ENCODE measurements at regions not wholly inside any gene's neighbourhood (a gene's known extent, or its start where the extent isn't known, plus 50 kb on each side); places are given as distances from the start of the nearest gene placed in this dataset.

- ATAC-seq: no peak
- no peak overlapping the region for H3K9ac ChIP-seq (ENCODE audit: low read length)
- POLR2A ChIA-PET: no interaction called here
- H3K79me2 ChIP-seq (ENCODE audit: insufficient read depth, low read length): no peaks in the 10 kb centered on the region
- no peaks in the 10 kb centered on the region for H3K36me3 ChIP-seq (ENCODE audit: control insufficient read depth in 1 of 2, insufficient read depth in 2 of 2, low read length in 2 of 2)
- no peaks in the 10 kb centered on the region for H3K9me2 ChIP-seq (ENCODE audit: insufficient read depth)
- TF ChIP-seq POLR2AphosphoS5 (IDR thresholded peaks at IDR 0.05; ENCODE audit: low read depth, low read length) (no peak), CBX3 (IDR thresholded peaks at IDR 0.05; ENCODE audit: low read depth) (no peak), SIN3A (IDR thresholded peaks at IDR 0.05; ENCODE audit: low read depth) (no peak), CEBPB (IDR thresholded peaks at IDR 0.05; ENCODE audit: low read depth) (no peak), EZH2 (IDR thresholded peaks at IDR 0.05) (no peak)
- DNase-seq (ENCODE audit: low read depth, low spot score): no peak
- H3K4me1 ChIP-seq (ENCODE audit: control insufficient read depth in 1 of 2, insufficient read depth in 2 of 2, low read length in 2 of 2): no peaks in the 10 kb centered on the region
- H2AFZ ChIP-seq (ENCODE audit: low read depth, low read length, poor library complexity, severe bottlenecking): no peak overlapping the region
- no peaks in the 10 kb centered on the region for H4K20me1 ChIP-seq (ENCODE audit: insufficient read depth)
- CTCF ChIA-PET: no interaction called here
- BruUV-seq (replicated peaks): no TSS peak
- no peak overlapping the region for H3K27ac ChIP-seq (ENCODE audit: low read depth, low read length)
- H3K9me3 ChIP-seq (ENCODE audit: control insufficient read depth in 1 of 2, insufficient read depth in 1 of 2, low read depth in 1 of 2, low read length in 2 of 2): peaks cover 0 to 9% of the 10 kb centered on the region in 2 experiments; a peak in 1 of 4 replicates
- no peaks in the 10 kb centered on the region for H3K27me3 ChIP-seq (ENCODE audit: insufficient read depth, low read length)
- intact Hi-C loops (cut with micrococcal nuclease): no loop called here
- RAD21 ChIA-PET (ENCODE audit: low non-redundant PET in 1 of 2, low total read pairs in 2 of 2, uncharacterized antibody in 2 of 2, unreplicated experiment in 2 of 2): no interaction called here
- H3K4me2 ChIP-seq (ENCODE audit: low read length): no peak overlapping the region
- H3K4me3 ChIP-seq (replicated peaks in 1 of 2; ENCODE audit: low read depth in 1 of 2, low read length in 2 of 2): no peak overlapping the region
These were observed 232.0 kb upstream of the ZBED5 start for GRCh38 chr11:11089805-11090204.

GRCh38 chr11:11086979-11087378 is 229.1 kb upstream of the ZBED5 start:
- no peak overlapping the region for H3K9ac ChIP-seq (ENCODE audit: low read length)
- no TSS peak for BruUV-seq (replicated peaks)
- TF ChIP-seq RAD21 (IDR thresholded peaks at IDR 0.05; ENCODE audit: low read depth): no peak
- no peak for TF ChIP-seq TCF7L2 (IDR thresholded peaks at IDR 0.05; ENCODE audit: borderline replicate concordance, extremely low read depth, insufficient read depth, insufficient read length)
- no peak for TF ChIP-seq YY1 (IDR thresholded peaks at IDR 0.05; ENCODE audit: extremely low read depth, insufficient replicate concordance, low read depth, low read length)
- no peak for TF ChIP-seq SP1 (IDR thresholded peaks at IDR 0.05; ENCODE audit: low read depth)
- TF ChIP-seq SIN3A (IDR thresholded peaks at IDR 0.05; ENCODE audit: low read depth): no peak
- TF ChIP-seq JUND (IDR thresholded peaks at IDR 0.05): no peak
- no peak for TF ChIP-seq REST (IDR thresholded peaks at IDR 0.05; ENCODE audit: low read depth)
- no peak for TF ChIP-seq POLR2AphosphoS5 (IDR thresholded peaks at IDR 0.05; ENCODE audit: low read depth, low read length)
- TF ChIP-seq MAX (IDR thresholded peaks at IDR 0.05): no peak
- TF ChIP-seq POLR2A (IDR thresholded peaks at IDR 0.05; ENCODE audit: borderline replicate concordance, extremely low read depth, insufficient read depth, insufficient read length): no peak
- TF ChIP-seq CTCF (IDR thresholded peaks at IDR 0.05 in 2 of 3, conservative IDR thresholded peaks at IDR 0.05 in 1 of 3; ENCODE audit: borderline replicate concordance in 1 of 3, insufficient read depth in 1 of 3, low read depth in 2 of 3, low read length in 2 of 3): no peak
- no peaks in the 10 kb centered on the region for H3K27me3 ChIP-seq (ENCODE audit: insufficient read depth, low read length)
- no peaks in the 10 kb centered on the region for H3K79me2 ChIP-seq (ENCODE audit: insufficient read depth, low read length)
- no peak overlapping the region for H3K4me3 ChIP-seq (replicated peaks in 1 of 2; ENCODE audit: low read depth in 1 of 2, low read length in 2 of 2)
- H3K9me2 ChIP-seq (ENCODE audit: insufficient read depth): no peaks in the 10 kb centered on the region
- H3K36me3 ChIP-seq (ENCODE audit: control insufficient read depth in 1 of 2, insufficient read depth in 2 of 2, low read length in 2 of 2): no peaks in the 10 kb centered on the region
- no peaks in the 10 kb centered on the region for H4K20me1 ChIP-seq (ENCODE audit: insufficient read depth)
- ATAC-seq (no peak), DNase-seq (ENCODE audit: low read depth, low spot score) (no peak)
- ChIA-PET POLR2A (no interaction called here), CTCF (no interaction called here), RAD21 (ENCODE audit: low non-redundant PET in 1 of 2, low total read pairs in 2 of 2, uncharacterized antibody in 2 of 2, unreplicated experiment in 2 of 2) (no interaction called here)
- H3K4me1 ChIP-seq (ENCODE audit: control insufficient read depth in 1 of 2, insufficient read depth in 2 of 2, low read length in 2 of 2): no peaks in the 10 kb centered on the region
- intact Hi-C loops (cut with micrococcal nuclease): no loop called here
- H2AFZ ChIP-seq (ENCODE audit: low read depth, low read length, poor library complexity, severe bottlenecking): no peak overlapping the region
- H3K27ac ChIP-seq (ENCODE audit: low read depth, low read length): no peak overlapping the region
- no peak overlapping the region for H3K4me2 ChIP-seq (ENCODE audit: low read length)
- H3K9me3 ChIP-seq (ENCODE audit: control insufficient read depth in 1 of 2, insufficient read depth in 1 of 2, low read depth in 1 of 2, low read length in 2 of 2): peaks cover 0 to 9% of the 10 kb centered on the region in 2 experiments; a peak in 1 of 4 replicates

Measured in HCT116 (cell line).